ENCODE measurements at regions not wholly inside any gene's neighbourhood (a gene's known extent, or its start where the extent isn't known, plus 50 kb on each side); places are given as distances from the start of the nearest gene placed in this dataset.

GRCh38 chr4:123215536-123215935, 181.1 kb upstream of the SPRY1 start:
- no peak for TF ChIP-seq CTCF (IDR thresholded peaks at IDR 0.05; ENCODE audit: insufficient read depth, low read length, poor library complexity, severe bottlenecking)
- Histone ChIP-seq H3K36me3 (ENCODE audit: control insufficient read depth, insufficient read depth, low read length) (no peaks in the 10 kb centered on the region), H3K27me3 (replicated peaks; ENCODE audit: control insufficient read depth, insufficient read depth, low read length) (no peaks in the 10 kb centered on the region), H3K4me3 (replicated peaks; ENCODE audit: low read depth, low read length) (no peak overlapping the region)
- DNase-seq (ENCODE audit: extremely low read depth, insufficient read length): no peak

GRCh38 chr4:123216543-123216942, 180.1 kb upstream of the SPRY1 start:
- H3K4me3 ChIP-seq (replicated peaks; ENCODE audit: low read depth, low read length): no peak overlapping the region
- no peaks in the 10 kb centered on the region for H3K27me3 ChIP-seq (replicated peaks; ENCODE audit: control insufficient read depth, insufficient read depth, low read length)
- no peaks in the 10 kb centered on the region for H3K36me3 ChIP-seq (ENCODE audit: control insufficient read depth, insufficient read depth, low read length)
- no peak for TF ChIP-seq CTCF (IDR thresholded peaks at IDR 0.05; ENCODE audit: insufficient read depth, low read length, poor library complexity, severe bottlenecking)
- no peak for DNase-seq (ENCODE audit: extremely low read depth, insufficient read length)

GRCh38 chr4:123216946-123217345, 179.6 kb upstream of the SPRY1 start:
- no peak for DNase-seq (ENCODE audit: extremely low read depth, insufficient read length)
- Histone ChIP-seq H3K36me3 (ENCODE audit: control insufficient read depth, insufficient read depth, low read length) (no peaks in the 10 kb centered on the region), H3K27me3 (replicated peaks; ENCODE audit: control insufficient read depth, insufficient read depth, low read length) (no peaks in the 10 kb centered on the region), H3K4me3 (replicated peaks; ENCODE audit: low read depth, low read length) (no peak overlapping the region)
- no peak for TF ChIP-seq CTCF (IDR thresholded peaks at IDR 0.05; ENCODE audit: insufficient read depth, low read length, poor library complexity, severe bottlenecking)

GRCh38 chr4:123217664-123218063, 178.9 kb upstream of the SPRY1 start:
- Histone ChIP-seq H3K27me3 (replicated peaks; ENCODE audit: control insufficient read depth, insufficient read depth, low read length) (no peaks in the 10 kb centered on the region), H3K36me3 (ENCODE audit: control insufficient read depth, insufficient read depth, low read length) (no peaks in the 10 kb centered on the region), H3K4me3 (replicated peaks; ENCODE audit: low read depth, low read length) (no peak overlapping the region)
- DNase-seq (ENCODE audit: extremely low read depth, insufficient read length): no peak
- TF ChIP-seq CTCF (IDR thresholded peaks at IDR 0.05; ENCODE audit: insufficient read depth, low read length, poor library complexity, severe bottlenecking): no peak

GRCh38 chr4:123218981-123219380, 177.6 kb upstream of the SPRY1 start:
- H3K36me3 ChIP-seq (ENCODE audit: control insufficient read depth, insufficient read depth, low read length): no peaks in the 10 kb centered on the region
- H3K4me3 ChIP-seq (replicated peaks; ENCODE audit: low read depth, low read length): no peak overlapping the region
- no peaks in the 10 kb centered on the region for H3K27me3 ChIP-seq (replicated peaks; ENCODE audit: control insufficient read depth, insufficient read depth, low read length)
- DNase-seq (ENCODE audit: extremely low read depth, insufficient read length): no peak
- no peak for TF ChIP-seq CTCF (IDR thresholded peaks at IDR 0.05; ENCODE audit: insufficient read depth, low read length, poor library complexity, severe bottlenecking)

- Histone ChIP-seq H3K4me3 (replicated peaks; ENCODE audit: low read depth, low read length) (no peak overlapping the region), H3K27me3 (replicated peaks; ENCODE audit: control insufficient read depth, insufficient read depth, low read length) (no peaks in the 10 kb centered on the region), H3K36me3 (ENCODE audit: control insufficient read depth, insufficient read depth, low read length) (no peaks in the 10 kb centered on the region)
- no peak for DNase-seq (ENCODE audit: extremely low read depth, insufficient read length)
- no peak for TF ChIP-seq CTCF (IDR thresholded peaks at IDR 0.05; ENCODE audit: insufficient read depth, low read length, poor library complexity, severe bottlenecking)
These were observed 167.3 kb upstream of the SPRY1 start for GRCh38 chr4:123229286-123229685.
